Liver (tissue), 7 donors: ENCODE measurements at regions not wholly inside any gene's neighbourhood (a gene's known extent, or its start where the extent isn't known, plus 50 kb on each side); places are given as distances from the start of the nearest gene placed in this dataset.
"Not testable (repeated sequence)": the region's sequence is repeated elsewhere in the genome, so short reads cannot be mapped to it uniquely, and the experiment has no call there.

Experiments used
- DNase-seq: peaks from one replicate; pipeline ENCODE4 v3.0.0-alpha.2; 2017; ENCODE audit warnings: low spot score
- H3K27ac ChIP-seq, 2 donors: one replicate each; pipeline ENCODE4 v1.7.0; 2013; ENCODE audit warnings: inconsistent platforms in 2 of 2, low read length in 2 of 2, control low read depth in 1 of 2, low read depth in 1 of 2, mild to moderate bottlenecking in 1 of 2
- H3K27me3 ChIP-seq, 4 donors: one replicate each; pipeline versions ENCODE4 v1.6.1 to v1.7.0; 2013; ENCODE audit warnings: low read length in 3 of 4, inconsistent platforms in 1 of 4, mild to moderate bottlenecking in 1 of 4, moderate library complexity in 1 of 4; ENCODE audit not compliant: control insufficient read depth in 4 of 4, insufficient read depth in 4 of 4
- H3K36me3 ChIP-seq, 4 donors: one replicate each; pipeline versions ENCODE4 v1.6.1 to v1.7.0; 2013; ENCODE audit warnings: low read length in 3 of 4, mild to moderate bottlenecking in 3 of 4, low read depth in 1 of 4, moderate library complexity in 1 of 4; ENCODE audit not compliant: control insufficient read depth in 4 of 4, insufficient read depth in 3 of 4
- H3K4me1 ChIP-seq, 4 donors: one replicate each; pipeline versions ENCODE4 v1.6.1 to v1.7.0; 2013; ENCODE audit warnings: low read length in 3 of 4, mild to moderate bottlenecking in 3 of 4, moderate library complexity in 1 of 4; ENCODE audit not compliant: control insufficient read depth in 4 of 4, insufficient read depth in 4 of 4
- H3K4me3 ChIP-seq, 3 donors: one replicate each; pipeline versions ENCODE4 v1.6.1 to v1.7.0; 2013; ENCODE audit warnings: low read length in 3 of 3, control low read depth in 1 of 3, low read depth in 1 of 3, mild to moderate bottlenecking in 1 of 3
- H3K9ac ChIP-seq, 2 donors: one replicate each; pipeline ENCODE4 v1.7.0; 2013; ENCODE audit warnings: low read length in 2 of 2, mild to moderate bottlenecking in 2 of 2, moderate library complexity in 2 of 2, control low read depth in 1 of 2, low read depth in 1 of 2
- H3K9me3 ChIP-seq, 4 donors: one replicate each; pipeline versions ENCODE4 v1.6.1 to v1.7.0; 2013; ENCODE audit warnings: low read length in 3 of 4; ENCODE audit not compliant: control insufficient read depth in 4 of 4
- ATF3 ChIP-seq: IDR thresholded peaks from 2 replicates; pipeline ENCODE4 v1.6.1; 2016; ENCODE audit warnings: antibody characterized with exemption
- EGR1 ChIP-seq, 2 donors: IDR thresholded peaks; 2 replicates each; pipeline ENCODE4 v1.6.1; 2016 to 2018; ENCODE audit warnings: antibody characterized with exemption in 2 of 2, low read depth in 2 of 2
- FOXA1 ChIP-seq: IDR thresholded peaks from 2 replicates; pipeline ENCODE4 v1.6.1; 2016; ENCODE audit warnings: antibody characterized with exemption
- FOXA2 ChIP-seq: IDR thresholded peaks from 2 replicates; pipeline ENCODE4 v1.6.1; 2016; ENCODE audit warnings: antibody characterized with exemption
- HNF4A ChIP-seq, 2 donors: conservative IDR thresholded peaks; 2 replicates each; pipeline ENCODE4 v1.6.1; 2016; ENCODE audit warnings: antibody characterized with exemption in 2 of 2, mild to moderate bottlenecking in 2 of 2
- HNF4G ChIP-seq: IDR thresholded peaks from 2 replicates; pipeline ENCODE4 v1.6.1; 2016; ENCODE audit warnings: antibody characterized with exemption
- JUND ChIP-seq, 2 donors: IDR thresholded peaks; 2 replicates each; pipeline ENCODE4 v1.6.1; 2016; ENCODE audit warnings: antibody characterized with exemption in 2 of 2
- REST ChIP-seq: IDR thresholded peaks from 2 replicates; pipeline ENCODE4 v1.6.1; 2016; ENCODE audit warnings: antibody characterized with exemption, mild to moderate bottlenecking
- SP1 ChIP-seq: IDR thresholded peaks from 2 replicates; pipeline ENCODE4 v1.6.1; 2018; ENCODE audit warnings: antibody characterized with exemption, mild to moderate bottlenecking
- TAF1 ChIP-seq: conservative IDR thresholded peaks from 2 replicates; pipeline ENCODE4 v1.6.1; 2016; ENCODE audit warnings: antibody characterized with exemption, mild to moderate bottlenecking
- YY1 ChIP-seq: IDR thresholded peaks from 2 replicates; pipeline ENCODE4 v1.6.1; 2016; ENCODE audit warnings: antibody characterized with exemption, mild to moderate bottlenecking
- WGBS: extraction: QIAGEN DNeasy Blood & Tissue Kit; methylation state at CpG from one replicate; pipeline ENCODE4 v1.1.7; 2013; 5-methylcytosine and 5-hydroxymethylcytosine counted together
- TF ChIP-seq, protein P1 (sequence below): IDR thresholded peaks from 2 replicates; pipeline ENCODE4 v1.6.1; 2016; ENCODE audit warnings: antibody characterized with exemption
- donor health status: healthy.
- donor health status: healthy.
- donor health status: healthy.
- donor health status: healthy.

- H3K27me3 ChIP-seq: no peaks in the 10 kb centered on the region
- WGBS: 73% methylated on average over 4 of the region's 4 CpGs
- no peak overlapping the region for H3K27ac ChIP-seq
- no peaks in the 10 kb centered on the region for H3K4me1 ChIP-seq
- H3K36me3 ChIP-seq: no peaks in the 10 kb centered on the region
- no peak overlapping the region for H3K9ac ChIP-seq
- H3K4me3 ChIP-seq: no peak overlapping the region
- no peaks in the 10 kb centered on the region for H3K9me3 ChIP-seq
- TF ChIP-seq EGR1 (IDR thresholded peaks at IDR 0.05; ENCODE audit: low read depth in 2 of 2): no peak
- no peak for TF ChIP-seq JUND (IDR thresholded peaks at IDR 0.05)
- DNase-seq: no peak
Observed at GRCh38 chr7:19351341-19352304, 206.4 kb upstream of the FERD3L start.

DNA sequence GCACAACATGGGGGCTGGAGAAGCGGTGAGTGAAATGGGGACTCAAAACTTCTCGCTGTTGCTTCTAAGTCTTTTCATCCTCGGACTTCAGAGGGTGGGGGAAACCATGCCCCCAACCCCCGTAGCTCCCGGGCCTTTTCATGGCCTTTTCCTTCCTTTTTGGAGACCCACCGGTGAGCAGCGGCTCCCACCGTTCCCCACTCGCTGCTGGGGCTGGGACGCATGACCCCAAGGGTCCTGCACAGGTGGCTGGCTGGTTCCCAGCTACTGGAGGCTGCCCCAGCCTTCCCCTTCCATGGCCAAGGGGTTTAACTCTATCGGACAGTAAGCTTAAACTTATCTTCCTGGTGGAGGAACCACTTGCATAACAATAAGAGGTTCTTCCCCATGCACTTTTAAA lies 194.3 kb upstream of the FERD3L start:
- Histone ChIP-seq H3K27ac (no peak overlapping the region), H3K27me3 (no peaks in the 10 kb centered on the region), H3K9ac (no peak overlapping the region), H3K36me3 (no peaks in the 10 kb centered on the region), H3K9me3 (peaks cover 0 to 5% (median 1%) of the 10 kb centered on the region in 4 donors), H3K4me1 (no peaks in the 10 kb centered on the region), H3K4me3 (no peak overlapping the region)
- 86% methylated on average over 11 of the region's 11 CpGs for WGBS
- TF ChIP-seq REST (no peak), FOXA1 (no peak)
- no peak for DNase-seq

DNA sequence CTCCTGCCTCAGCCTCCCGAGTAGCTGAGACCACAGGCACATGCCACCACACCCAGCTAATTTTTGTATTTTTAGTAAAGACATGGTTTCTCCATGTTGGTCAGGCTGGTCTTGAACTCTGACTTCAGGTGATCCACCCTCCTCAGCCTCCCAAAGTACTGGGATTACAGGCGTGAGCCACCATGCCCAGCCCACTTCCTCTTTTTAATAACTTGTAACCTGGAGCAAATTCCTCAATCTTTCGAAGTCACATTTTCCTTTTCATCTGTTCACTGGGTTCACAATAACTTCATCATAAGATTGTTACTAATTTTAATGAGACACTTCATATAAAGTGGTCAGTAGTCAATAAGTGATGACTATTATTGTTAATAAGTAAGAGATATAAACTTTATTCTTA lies 193.3 kb upstream of the FERD3L start:
- not testable (repeated sequence) for DNase-seq, H3K27me3 ChIP-seq, H3K4me1 ChIP-seq, H3K36me3 ChIP-seq, H3K9ac ChIP-seq, H3K27ac ChIP-seq, H3K9me3 ChIP-seq, H3K4me3 ChIP-seq
- WGBS: 85% methylated on average over 3 of the region's 3 CpGs

DNA sequence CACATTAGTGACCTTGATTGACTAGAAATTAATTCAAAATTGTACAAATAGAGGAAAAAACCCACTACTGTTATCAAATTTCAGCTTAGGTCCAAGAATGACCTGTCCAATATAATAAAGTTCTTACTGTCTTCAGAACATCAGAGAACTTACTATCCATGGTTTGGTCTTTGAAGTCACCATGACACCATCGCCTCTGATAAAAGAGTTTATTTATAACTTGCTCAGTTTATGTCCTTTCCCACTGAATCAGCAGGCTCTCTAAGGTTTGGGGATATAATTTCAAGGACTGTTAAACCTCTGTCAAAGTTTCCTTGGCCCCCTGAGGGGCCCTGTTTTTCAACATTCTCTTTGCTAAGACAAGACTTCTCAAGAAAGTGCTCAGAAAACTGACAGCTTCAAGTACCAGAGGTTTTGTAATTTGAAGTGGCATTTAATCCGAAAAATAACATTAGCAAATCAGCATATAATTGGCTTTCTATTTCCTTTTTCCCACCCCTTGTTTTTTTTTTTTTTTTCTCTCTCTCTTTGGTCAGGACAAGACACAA lies 191.7 kb upstream of the FERD3L start:
- DNase-seq: no peak
- no peak overlapping the region for H3K4me3 ChIP-seq
- H3K27me3 ChIP-seq: no peaks in the 10 kb centered on the region
- H3K9me3 ChIP-seq: peaks cover 0 to 5% (median 1%) of the 10 kb centered on the region in 4 donors
- 55% methylated on average over 2 of the region's 2 CpGs for WGBS
- no peaks in the 10 kb centered on the region for H3K36me3 ChIP-seq
- no peak overlapping the region for H3K9ac ChIP-seq
- no peak overlapping the region for H3K27ac ChIP-seq
- H3K4me1 ChIP-seq: no peaks in the 10 kb centered on the region
- TF ChIP-seq HNF4A (conservative IDR thresholded peaks at IDR 0.05) (no peak), ATF3 (no peak), YY1 (no peak), HNF4G (no peak), EGR1 (IDR thresholded peaks at IDR 0.05; ENCODE audit: low read depth in 2 of 2) (no peak), SP1 (no peak), REST (no peak), JUND (IDR thresholded peaks at IDR 0.05) (no peak), FOXA2 (no peak), TAF1 (no peak)
- TF ChIP-seq, protein P1, sequence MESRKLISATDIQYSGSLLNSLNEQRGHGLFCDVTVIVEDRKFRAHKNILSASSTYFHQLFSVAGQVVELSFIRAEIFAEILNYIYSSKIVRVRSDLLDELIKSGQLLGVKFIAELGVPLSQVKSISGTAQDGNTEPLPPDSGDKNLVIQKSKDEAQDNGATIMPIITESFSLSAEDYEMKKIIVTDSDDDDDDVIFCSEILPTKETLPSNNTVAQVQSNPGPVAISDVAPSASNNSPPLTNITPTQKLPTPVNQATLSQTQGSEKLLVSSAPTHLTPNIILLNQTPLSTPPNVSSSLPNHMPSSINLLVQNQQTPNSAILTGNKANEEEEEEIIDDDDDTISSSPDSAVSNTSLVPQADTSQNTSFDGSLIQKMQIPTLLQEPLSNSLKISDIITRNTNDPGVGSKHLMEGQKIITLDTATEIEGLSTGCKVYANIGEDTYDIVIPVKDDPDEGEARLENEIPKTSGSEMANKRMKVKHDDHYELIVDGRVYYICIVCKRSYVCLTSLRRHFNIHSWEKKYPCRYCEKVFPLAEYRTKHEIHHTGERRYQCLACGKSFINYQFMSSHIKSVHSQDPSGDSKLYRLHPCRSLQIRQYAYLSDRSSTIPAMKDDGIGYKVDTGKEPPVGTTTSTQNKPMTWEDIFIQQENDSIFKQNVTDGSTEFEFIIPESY: no peak
